Stomach (tissue), 8 donors: ENCODE measurements at regions not wholly inside any gene's neighbourhood (a gene's known extent, or its start where the extent isn't known, plus 50 kb on each side); places are given as distances from the start of the nearest gene placed in this dataset.

ENCODE experiments used
- DNase-seq, 2 donors: peaks; one replicate each; pipeline versions ENCODE4 v3.0.0 to v3.0.0-alpha.2; 2013 to 2019
- H3K27ac ChIP-seq, 5 donors: fragments of 200-600 bp in 4 of 5; sonication (generic) in 4 of 5; one replicate each; pipeline ENCODE4 v1.5.1; 2013 to 2019; ENCODE audit warnings: mild to moderate bottlenecking in 1 of 5, moderate library complexity in 1 of 5
- H3K27me3 ChIP-seq, 3 donors: fragments of 200-600 bp; sonication (generic); one replicate each; pipeline ENCODE4 v1.5.1; 2017 to 2019; ENCODE audit warnings: mixed run types in 1 of 3
- H3K36me3 ChIP-seq, 4 donors: fragments of 200-600 bp; sonication (generic); 1 replicate in 3 of 4; 2 replicates in 1 of 4; pipeline ENCODE4 v1.5.1; 2016 to 2019
- H3K4me1 ChIP-seq, 4 donors: fragments of 200-600 bp; sonication (generic); one replicate each; pipeline ENCODE4 v1.5.1; 2016 to 2019
- H3K4me3 ChIP-seq, 4 donors: fragments of 200-600 bp; sonication (generic) in 3 of 4; one replicate each; pipeline ENCODE4 v1.5.1; 2016 to 2019; ENCODE audit warnings: mild to moderate bottlenecking in 1 of 4
- H3K9me3 ChIP-seq, 4 donors: fragments of 200-600 bp; sonication (generic); one replicate each; pipeline ENCODE4 v1.5.1; 2016 to 2019
- CTCF ChIP-seq, 7 experiments: fragments of 450-650 bp in 4 of 7; fragments of 200-600 bp in 3 of 7; sonication (generic) in 3 of 7; IDR thresholded peaks; one replicate each; pipeline ENCODE4 v1.5.1; 2016 to 2019; ENCODE audit warnings: antibody characterized with exemption in 7 of 7, control low read depth in 2 of 7, mild to moderate bottlenecking in 1 of 7
- EP300 ChIP-seq: sonication (generic); formaldehyde crosslinking; IDR thresholded peaks from one replicate; pipeline ENCODE4 v1.6.1; 2017; ENCODE audit warnings: antibody characterized with exemption
- POLR2A ChIP-seq, 4 donors: fragments of 450-650 bp; IDR thresholded peaks; one replicate each; pipeline ENCODE4 v1.6.1; 2016; ENCODE audit warnings: antibody characterized with exemption in 4 of 4, control low read depth in 2 of 4, mild to moderate bottlenecking in 1 of 4, moderate library complexity in 1 of 4
- POLR2AphosphoS5 ChIP-seq, 3 donors: sonication (generic); formaldehyde crosslinking; IDR thresholded peaks; one replicate each; pipeline ENCODE4 v1.6.1; 2016; ENCODE audit warnings: antibody characterized with exemption in 3 of 3
- WGBS, 5 donors: extraction: QIAGEN DNeasy Blood & Tissue Kit in 3 of 5; methylation state at CpG; one replicate each; pipeline versions ENCODE4 v1.1.5 to v1.1.7; 2013 to 2018; 5-methylcytosine and 5-hydroxymethylcytosine counted together
- intact Hi-C: fragments of 100-400 bp; cut with DNase I; formaldehyde crosslinking; loops from one replicate; pipeline ENCODE4 v1.15.1; 2023; ENCODE audit warnings: low total_unique reads
- donor health status: healthy with polysubstance abuse.
- donor health status: Bipolar disorder and iron deficiency.
- donor health status: healthy.

- intact Hi-C loops: no loop called here
- Histone ChIP-seq H3K4me1 (no peaks in the 10 kb centered on the region), H3K36me3 (no peaks in the 10 kb centered on the region), H3K27me3 (peaks cover 0 to 24% (median 0%) of the 10 kb centered on the region in 3 donors), H3K9me3 (no peaks in the 10 kb centered on the region), H3K4me3 (no peak overlapping the region), H3K27ac (no peak overlapping the region)
- TF ChIP-seq POLR2A (IDR thresholded peaks at IDR 0.05) (no peak), POLR2AphosphoS5 (IDR thresholded peaks at IDR 0.05) (no peak), CTCF (IDR thresholded peaks at IDR 0.05) (no peak)
- no peak for DNase-seq
- WGBS, 5 donors: 57 to 64% (median 64%) methylated on average over 5 to 9 of the region's 9 CpGs
Observed at GRCh38 chr11:134559602-134559962, 147.5 kb upstream of the B3GAT1 start.

- Histone ChIP-seq H3K9me3 (no peaks in the 10 kb centered on the region), H3K4me1 (no peaks in the 10 kb centered on the region), H3K27me3 (peaks cover 0 to 24% (median 0%) of the 10 kb centered on the region in 3 donors), H3K27ac (no peak overlapping the region), H3K4me3 (no peak overlapping the region), H3K36me3 (no peaks in the 10 kb centered on the region)
- DNase-seq: no peak
- intact Hi-C loops: no loop called here
- WGBS, 5 donors: 64 to 76% (median 70%) methylated on average over 16 of the region's 16 CpGs
- TF ChIP-seq POLR2A (IDR thresholded peaks at IDR 0.05) (no peak), CTCF (IDR thresholded peaks at IDR 0.05) (no peak), POLR2AphosphoS5 (IDR thresholded peaks at IDR 0.05) (no peak), EP300 (no peak)
Observed at GRCh38 chr11:134558916-134559601, 147.0 kb upstream of the B3GAT1 start.

- no peaks in the 10 kb centered on the region for H3K9me3 ChIP-seq
- H3K27me3 ChIP-seq: peaks cover 0 to 24% (median 0%) of the 10 kb centered on the region in 3 donors
- no peak overlapping the region for H3K27ac ChIP-seq
- DNase-seq: no peak
- intact Hi-C loops: no loop called here
- no peaks in the 10 kb centered on the region for H3K4me1 ChIP-seq
- TF ChIP-seq POLR2AphosphoS5 (IDR thresholded peaks at IDR 0.05) (no peak), EP300 (no peak), CTCF (IDR thresholded peaks at IDR 0.05) (no peak), POLR2A (IDR thresholded peaks at IDR 0.05) (no peak)
- H3K36me3 ChIP-seq: no peaks in the 10 kb centered on the region
- 84 to 89% (median 86%) methylated on average over 4 of the region's 4 CpGs for WGBS, 5 donors
- H3K4me3 ChIP-seq: no peak overlapping the region
Observed at GRCh38 chr11:134558258-134558835, 146.3 kb upstream of the B3GAT1 start.

GRCh38 chr11:134557571-134558257 lies 145.7 kb upstream of the B3GAT1 start:
- Histone ChIP-seq H3K4me3 (no peak overlapping the region), H3K36me3 (no peaks in the 10 kb centered on the region), H3K9me3 (no peaks in the 10 kb centered on the region), H3K27ac (no peak overlapping the region), H3K4me1 (no peaks in the 10 kb centered on the region), H3K27me3 (peaks cover 0 to 24% (median 0%) of the 10 kb centered on the region in 3 donors)
- 69 to 82% (median 77%) methylated on average over 6 of the region's 6 CpGs for WGBS, 5 donors
- intact Hi-C loops: no loop called here
- DNase-seq: no peak
- TF ChIP-seq POLR2A (IDR thresholded peaks at IDR 0.05): no peak
- no peak for TF ChIP-seq POLR2AphosphoS5 (IDR thresholded peaks at IDR 0.05)
- no peak for TF ChIP-seq CTCF (IDR thresholded peaks at IDR 0.05)
- no peak for TF ChIP-seq EP300
